SU-DHL-6 (cell line): ENCODE measurements at regions not wholly inside any gene's neighbourhood (a gene's known extent, or its start where the extent isn't known, plus 50 kb on each side); places are given as distances from the start of the nearest gene placed in this dataset.

Experiments used
- H2AFZ ChIP-seq: fragments of 200-600 bp; sonication (generic); 2 replicates; pipeline ENCODE4 v1.6.1; 2014; ENCODE audit warnings: low read depth, mild to moderate bottlenecking, moderate library complexity, mixed read lengths, antibody characterized with exemption, low read length; ENCODE audit not compliant: severe bottlenecking
- H3F3A ChIP-seq: fragments of 200-600 bp; shearing (Covaris generic); 2 replicates; pipeline ENCODE4 v1.6.0; 2016; ENCODE audit warnings: antibody characterized with exemption, mild to moderate bottlenecking; ENCODE audit not compliant: insufficient read depth
- H3K27ac ChIP-seq: fragments of 200-600 bp; sonication (generic); 2 replicates; pipeline ENCODE4 v1.5.1; 2016; ENCODE audit warnings: low read depth, mild to moderate bottlenecking, low read length, moderate library complexity, mixed read lengths
- H3K27me3 ChIP-seq: fragments of 200-600 bp; sonication (generic), shearing (Covaris generic); 2 replicates; pipeline ENCODE4 v1.6.0; 2014; ENCODE audit warnings: mild to moderate bottlenecking, low read length
- H3K36me3 ChIP-seq: fragments of 200-600 bp; sonication (generic); 2 replicates; pipeline ENCODE4 v1.6.1; 2014; ENCODE audit warnings: mild to moderate bottlenecking, low read length, mixed read lengths
- H3K4me2 ChIP-seq: fragments of 300-600, 200-600 bp; shearing (Covaris generic), sonication (generic); 2 replicates; pipeline ENCODE4 v1.6.0; 2014; ENCODE audit warnings: low read length, low read depth, mild to moderate bottlenecking; ENCODE audit not compliant: poor library complexity, severe bottlenecking
- H3K4me3 ChIP-seq: fragments of 200-600 bp; sonication (generic); 2 replicates; pipeline ENCODE4 v1.5.1; 2014; ENCODE audit warnings: antibody characterized with exemption, low read length, mild to moderate bottlenecking, mixed read lengths; ENCODE audit not compliant: insufficient read depth, poor library complexity, severe bottlenecking
- H3K79me2 ChIP-seq: fragments of 200-600 bp; sonication (generic); 2 replicates; pipeline ENCODE4 v1.6.1; 2014; ENCODE audit warnings: mild to moderate bottlenecking, low read length, moderate library complexity; ENCODE audit not compliant: insufficient read depth
- H3K9ac ChIP-seq: fragments of 200-600 bp; sonication (generic); 2 replicates; pipeline ENCODE4 v1.7.0; 2014; ENCODE audit warnings: mild to moderate bottlenecking, low read length
- H3K9me2 ChIP-seq: fragments of 200-600 bp; sonication (generic); replicated peaks from 2 replicates; pipeline ENCODE4 v1.6.1; 2014; ENCODE audit warnings: low read length; ENCODE audit not compliant: insufficient read depth
- H3K9me3 ChIP-seq: fragments of 200-600 bp; sonication (generic); 2 replicates; pipeline ENCODE4 v1.6.1; 2014; ENCODE audit warnings: low read length, mixed read lengths; ENCODE audit not compliant: insufficient read depth
- H4K20me1 ChIP-seq: fragments of 200-600 bp; sonication (generic); 2 replicates; pipeline ENCODE4 v1.6.1; 2014; ENCODE audit warnings: low read depth, mild to moderate bottlenecking, antibody characterized with exemption, low read length, moderate library complexity, mixed read lengths
- EZH2phosphoT487 ChIP-seq: fragments of 200-600 bp; sonication (generic), shearing (Covaris generic); conservative IDR thresholded peaks from 2 replicates; pipeline ENCODE4 v1.6.1; 2018; ENCODE audit warnings: mild to moderate bottlenecking, antibody characterized with exemption, low read length, moderate library complexity, mixed read lengths
- TF ChIP-seq, protein P1 (sequence below): fragments of 200-600 bp; sonication (generic); IDR thresholded peaks from one replicate; pipeline ENCODE4 v1.5.1; 2017; ENCODE audit warnings: antibody characterized with exemption, mild to moderate bottlenecking, low read length, moderate library complexity; ENCODE audit not compliant: insufficient read depth, poor library complexity, severe bottlenecking

- Histone ChIP-seq H2AFZ (no peak overlapping the region), H4K20me1 (no peaks in the 10 kb centered on the region), H3K27me3 (no peaks in the 10 kb centered on the region), H3K36me3 (no peaks in the 10 kb centered on the region), H3F3A (no peaks in the 10 kb centered on the region), H3K4me3 (no peak overlapping the region), H3K9me2 (no peaks in the 10 kb centered on the region), H3K9me3 (no peaks in the 10 kb centered on the region), H3K9ac (no peak overlapping the region), H3K4me2 (no peak overlapping the region), H3K79me2 (no peaks in the 10 kb centered on the region), H3K27ac (no peak overlapping the region)
- TF ChIP-seq EZH2phosphoT487, result no peak
- TF ChIP-seq, protein P1, sequence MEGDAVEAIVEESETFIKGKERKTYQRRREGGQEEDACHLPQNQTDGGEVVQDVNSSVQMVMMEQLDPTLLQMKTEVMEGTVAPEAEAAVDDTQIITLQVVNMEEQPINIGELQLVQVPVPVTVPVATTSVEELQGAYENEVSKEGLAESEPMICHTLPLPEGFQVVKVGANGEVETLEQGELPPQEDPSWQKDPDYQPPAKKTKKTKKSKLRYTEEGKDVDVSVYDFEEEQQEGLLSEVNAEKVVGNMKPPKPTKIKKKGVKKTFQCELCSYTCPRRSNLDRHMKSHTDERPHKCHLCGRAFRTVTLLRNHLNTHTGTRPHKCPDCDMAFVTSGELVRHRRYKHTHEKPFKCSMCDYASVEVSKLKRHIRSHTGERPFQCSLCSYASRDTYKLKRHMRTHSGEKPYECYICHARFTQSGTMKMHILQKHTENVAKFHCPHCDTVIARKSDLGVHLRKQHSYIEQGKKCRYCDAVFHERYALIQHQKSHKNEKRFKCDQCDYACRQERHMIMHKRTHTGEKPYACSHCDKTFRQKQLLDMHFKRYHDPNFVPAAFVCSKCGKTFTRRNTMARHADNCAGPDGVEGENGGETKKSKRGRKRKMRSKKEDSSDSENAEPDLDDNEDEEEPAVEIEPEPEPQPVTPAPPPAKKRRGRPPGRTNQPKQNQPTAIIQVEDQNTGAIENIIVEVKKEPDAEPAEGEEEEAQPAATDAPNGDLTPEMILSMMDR, result no peak
Observed at GRCh38 chr13:103238441-103238840, 172.2 kb upstream of the SLC10A2 start.

- TF ChIP-seq, protein P1, result no peak
- TF ChIP-seq EZH2phosphoT487, result no peak
- no peaks in the 10 kb centered on the region for H3K27me3 ChIP-seq
- no peak overlapping the region for H3K4me3 ChIP-seq
- no peaks in the 10 kb centered on the region for H3K9me3 ChIP-seq
- no peaks in the 10 kb centered on the region for H4K20me1 ChIP-seq
- no peaks in the 10 kb centered on the region for H3K79me2 ChIP-seq
- H2AFZ ChIP-seq, result no peak overlapping the region
- H3F3A ChIP-seq, result no peaks in the 10 kb centered on the region
- no peaks in the 10 kb centered on the region for H3K9me2 ChIP-seq
- no peak overlapping the region for H3K27ac ChIP-seq
- no peak overlapping the region for H3K4me2 ChIP-seq
- no peak overlapping the region for H3K9ac ChIP-seq
- no peaks in the 10 kb centered on the region for H3K36me3 ChIP-seq
Observed at GRCh38 chr13:103236213-103236612, 170.0 kb upstream of the SLC10A2 start.

DNA sequence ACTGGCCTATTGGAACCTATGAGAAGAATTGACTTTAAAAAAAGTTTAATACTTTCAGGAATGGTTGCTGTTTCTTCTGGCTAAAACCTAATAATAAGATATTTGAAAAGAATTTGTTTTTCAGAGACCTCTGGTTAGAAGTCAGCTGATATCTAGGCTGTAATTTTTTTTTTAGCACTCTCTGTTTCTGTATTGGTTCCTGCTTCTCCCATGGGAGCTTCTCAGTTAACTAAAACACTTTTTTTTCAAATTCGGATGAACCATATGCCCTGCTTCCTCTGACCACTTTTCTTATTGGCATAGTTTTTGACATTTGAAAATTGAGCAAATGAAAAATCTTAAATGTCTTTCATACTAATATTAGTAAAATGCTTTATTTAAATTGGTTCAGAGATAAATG is 163.5 kb upstream of the SLC10A2 start:
- no peaks in the 10 kb centered on the region for H3F3A ChIP-seq
- no peaks in the 10 kb centered on the region for H4K20me1 ChIP-seq
- no peaks in the 10 kb centered on the region for H3K9me2 ChIP-seq
- H3K79me2 ChIP-seq, result no peaks in the 10 kb centered on the region
- no peak overlapping the region for H3K9ac ChIP-seq
- no peak overlapping the region for H2AFZ ChIP-seq
- H3K9me3 ChIP-seq, result no peaks in the 10 kb centered on the region
- H3K27ac ChIP-seq, result no peak overlapping the region
- no peak overlapping the region for H3K4me2 ChIP-seq
- no peaks in the 10 kb centered on the region for H3K27me3 ChIP-seq
- TF ChIP-seq, protein P1, result no peak
- no peak for TF ChIP-seq EZH2phosphoT487
- H3K4me3 ChIP-seq, result no peak overlapping the region
- no peaks in the 10 kb centered on the region for H3K36me3 ChIP-seq
